ENCODE measurements at regions not wholly inside any gene's neighbourhood (a gene's known extent, or its start where the extent isn't known, plus 50 kb on each side); places are given as distances from the start of the nearest gene placed in this dataset.

DNA sequence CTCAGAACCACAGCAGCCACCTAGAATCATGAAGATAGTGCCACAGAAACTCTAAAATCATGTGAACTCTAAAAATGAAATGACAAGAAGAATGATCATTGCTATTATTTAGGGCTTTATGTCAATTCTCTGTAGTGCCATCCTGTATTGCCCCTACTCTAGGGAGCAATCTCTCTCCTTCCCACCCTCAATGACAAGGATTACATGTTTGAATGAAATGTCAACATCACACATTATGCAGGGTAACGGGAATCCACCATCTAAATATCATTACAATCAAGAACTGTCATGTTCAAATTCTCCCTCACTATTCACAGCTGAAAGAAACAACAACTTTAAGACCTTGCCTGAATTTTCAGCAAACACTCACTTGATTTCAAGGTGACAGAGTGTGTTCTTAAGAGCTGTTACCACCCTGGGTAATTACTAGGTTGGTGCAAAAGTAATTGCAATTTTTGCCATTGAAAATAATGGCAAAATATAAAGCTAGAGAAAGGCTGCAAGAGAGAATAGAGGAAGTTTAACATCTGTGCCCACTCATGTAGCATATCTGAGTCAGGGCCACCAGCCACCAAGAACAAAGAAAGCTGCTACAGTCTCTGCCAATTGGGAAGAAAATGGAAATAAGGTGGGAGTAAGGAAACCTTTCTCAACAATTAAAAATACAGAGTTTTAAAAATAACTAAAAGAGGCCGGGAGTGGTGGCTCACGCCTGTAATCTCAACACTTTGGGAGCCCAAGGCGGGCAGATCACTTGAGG, 112.8 kb upstream of the PSMD7 start:
- no peak for TF ChIP-seq EZH2 (IDR thresholded peaks at IDR 0.05; ENCODE audit: low read depth, unreplicated experiment)
- TF ChIP-seq, protein P1, sequence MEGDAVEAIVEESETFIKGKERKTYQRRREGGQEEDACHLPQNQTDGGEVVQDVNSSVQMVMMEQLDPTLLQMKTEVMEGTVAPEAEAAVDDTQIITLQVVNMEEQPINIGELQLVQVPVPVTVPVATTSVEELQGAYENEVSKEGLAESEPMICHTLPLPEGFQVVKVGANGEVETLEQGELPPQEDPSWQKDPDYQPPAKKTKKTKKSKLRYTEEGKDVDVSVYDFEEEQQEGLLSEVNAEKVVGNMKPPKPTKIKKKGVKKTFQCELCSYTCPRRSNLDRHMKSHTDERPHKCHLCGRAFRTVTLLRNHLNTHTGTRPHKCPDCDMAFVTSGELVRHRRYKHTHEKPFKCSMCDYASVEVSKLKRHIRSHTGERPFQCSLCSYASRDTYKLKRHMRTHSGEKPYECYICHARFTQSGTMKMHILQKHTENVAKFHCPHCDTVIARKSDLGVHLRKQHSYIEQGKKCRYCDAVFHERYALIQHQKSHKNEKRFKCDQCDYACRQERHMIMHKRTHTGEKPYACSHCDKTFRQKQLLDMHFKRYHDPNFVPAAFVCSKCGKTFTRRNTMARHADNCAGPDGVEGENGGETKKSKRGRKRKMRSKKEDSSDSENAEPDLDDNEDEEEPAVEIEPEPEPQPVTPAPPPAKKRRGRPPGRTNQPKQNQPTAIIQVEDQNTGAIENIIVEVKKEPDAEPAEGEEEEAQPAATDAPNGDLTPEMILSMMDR (conservative IDR thresholded peaks at IDR 0.05; ENCODE audit: low read depth in 2 of 2) = no peak
- TF ChIP-seq JUNB (IDR thresholded peaks at IDR 0.05; ENCODE audit: unreplicated experiment) = no peak
- TF ChIP-seq POLR2AphosphoS5 (IDR thresholded peaks at IDR 0.05; ENCODE audit: low read depth) = no peak
- TF ChIP-seq, protein P2, sequence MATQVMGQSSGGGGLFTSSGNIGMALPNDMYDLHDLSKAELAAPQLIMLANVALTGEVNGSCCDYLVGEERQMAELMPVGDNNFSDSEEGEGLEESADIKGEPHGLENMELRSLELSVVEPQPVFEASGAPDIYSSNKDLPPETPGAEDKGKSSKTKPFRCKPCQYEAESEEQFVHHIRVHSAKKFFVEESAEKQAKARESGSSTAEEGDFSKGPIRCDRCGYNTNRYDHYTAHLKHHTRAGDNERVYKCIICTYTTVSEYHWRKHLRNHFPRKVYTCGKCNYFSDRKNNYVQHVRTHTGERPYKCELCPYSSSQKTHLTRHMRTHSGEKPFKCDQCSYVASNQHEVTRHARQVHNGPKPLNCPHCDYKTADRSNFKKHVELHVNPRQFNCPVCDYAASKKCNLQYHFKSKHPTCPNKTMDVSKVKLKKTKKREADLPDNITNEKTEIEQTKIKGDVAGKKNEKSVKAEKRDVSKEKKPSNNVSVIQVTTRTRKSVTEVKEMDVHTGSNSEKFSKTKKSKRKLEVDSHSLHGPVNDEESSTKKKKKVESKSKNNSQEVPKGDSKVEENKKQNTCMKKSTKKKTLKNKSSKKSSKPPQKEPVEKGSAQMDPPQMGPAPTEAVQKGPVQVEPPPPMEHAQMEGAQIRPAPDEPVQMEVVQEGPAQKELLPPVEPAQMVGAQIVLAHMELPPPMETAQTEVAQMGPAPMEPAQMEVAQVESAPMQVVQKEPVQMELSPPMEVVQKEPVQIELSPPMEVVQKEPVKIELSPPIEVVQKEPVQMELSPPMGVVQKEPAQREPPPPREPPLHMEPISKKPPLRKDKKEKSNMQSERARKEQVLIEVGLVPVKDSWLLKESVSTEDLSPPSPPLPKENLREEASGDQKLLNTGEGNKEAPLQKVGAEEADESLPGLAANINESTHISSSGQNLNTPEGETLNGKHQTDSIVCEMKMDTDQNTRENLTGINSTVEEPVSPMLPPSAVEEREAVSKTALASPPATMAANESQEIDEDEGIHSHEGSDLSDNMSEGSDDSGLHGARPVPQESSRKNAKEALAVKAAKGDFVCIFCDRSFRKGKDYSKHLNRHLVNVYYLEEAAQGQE (IDR thresholded peaks at IDR 0.05; ENCODE audit: unreplicated experiment) = no peak
- no peak for TF ChIP-seq EZH2phosphoT487 (IDR thresholded peaks at IDR 0.05; ENCODE audit: unreplicated experiment)
